Muscle layer of colon (tissue), 2 donors: ENCODE measurements at regions not wholly inside any gene's neighbourhood (a gene's known extent, or its start where the extent isn't known, plus 50 kb on each side); places are given as distances from the start of the nearest gene placed in this dataset.

Experiments used
- H3K27ac ChIP-seq: one replicate; pipeline ENCODE4 v1.7.0; 2013; ENCODE audit warnings: low read depth, mild to moderate bottlenecking, low read length, moderate library complexity
- H3K27me3 ChIP-seq, 2 donors: one replicate each; pipeline ENCODE4 v1.7.0; 2013; ENCODE audit warnings: low read length in 2 of 2, mild to moderate bottlenecking in 2 of 2; ENCODE audit not compliant: insufficient read depth in 2 of 2, control insufficient read depth in 1 of 2
- H3K36me3 ChIP-seq: one replicate; pipeline ENCODE4 v1.7.0; 2013; ENCODE audit warnings: mild to moderate bottlenecking, low read length; ENCODE audit not compliant: insufficient read depth
- H3K4me1 ChIP-seq: one replicate; pipeline ENCODE4 v1.7.0; 2013; ENCODE audit warnings: mild to moderate bottlenecking, low read length; ENCODE audit not compliant: insufficient read depth
- H3K4me3 ChIP-seq, 2 donors: one replicate each; pipeline ENCODE4 v1.7.0; 2013; ENCODE audit warnings: low read length in 2 of 2, low read depth in 1 of 2, mild to moderate bottlenecking in 1 of 2, moderate library complexity in 1 of 2
- H3K9ac ChIP-seq: one replicate; pipeline ENCODE4 v1.7.0; 2013; ENCODE audit warnings: low read length
- H3K9me3 ChIP-seq: one replicate; pipeline ENCODE4 v1.7.0; 2013; ENCODE audit warnings: mild to moderate bottlenecking, low read length
- donor health status: abdominal sarcoma.
- donor health status: Adenocarcinoma of cecum.

- H3K9me3 ChIP-seq = no peaks in the 10 kb centered on the region
- H3K36me3 ChIP-seq = no peaks in the 10 kb centered on the region
- no peak overlapping the region for H3K27ac ChIP-seq
- no peak overlapping the region for H3K9ac ChIP-seq
- H3K27me3 ChIP-seq = no peaks in the 10 kb centered on the region
- H3K4me1 ChIP-seq = peaks cover 7% of the 10 kb centered on the region
- H3K4me3 ChIP-seq = no peak overlapping the region
These were observed 177.1 kb upstream of the TET2 start for GRCh38 chr4:104969394-104970082.

DNA sequence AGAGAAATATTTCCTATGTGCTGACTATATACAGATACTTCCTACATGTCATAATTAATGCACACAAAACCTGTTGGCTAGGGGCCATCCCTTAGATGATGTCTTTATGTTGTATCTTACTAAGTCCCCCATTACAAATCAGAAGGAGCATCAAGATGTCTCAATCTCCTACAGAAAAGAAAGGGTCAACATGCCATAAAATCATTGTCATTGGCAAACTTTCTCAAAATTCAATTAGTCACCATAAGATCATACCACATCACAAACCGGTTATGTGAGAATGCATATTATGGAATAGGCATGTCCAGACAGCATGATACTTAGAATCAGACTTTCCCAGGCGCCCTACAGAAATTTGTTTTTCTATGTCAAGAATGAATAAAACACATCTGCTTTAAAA lies 175.2 kb upstream of the TET2 start:
- H3K9ac ChIP-seq = no peak overlapping the region
- no peaks in the 10 kb centered on the region for H3K36me3 ChIP-seq
- peaks cover 7% of the 10 kb centered on the region for H3K4me1 ChIP-seq
- H3K27me3 ChIP-seq = no peaks in the 10 kb centered on the region
- H3K27ac ChIP-seq = no peak overlapping the region
- H3K4me3 ChIP-seq = no peak overlapping the region
- no peaks in the 10 kb centered on the region for H3K9me3 ChIP-seq

DNA sequence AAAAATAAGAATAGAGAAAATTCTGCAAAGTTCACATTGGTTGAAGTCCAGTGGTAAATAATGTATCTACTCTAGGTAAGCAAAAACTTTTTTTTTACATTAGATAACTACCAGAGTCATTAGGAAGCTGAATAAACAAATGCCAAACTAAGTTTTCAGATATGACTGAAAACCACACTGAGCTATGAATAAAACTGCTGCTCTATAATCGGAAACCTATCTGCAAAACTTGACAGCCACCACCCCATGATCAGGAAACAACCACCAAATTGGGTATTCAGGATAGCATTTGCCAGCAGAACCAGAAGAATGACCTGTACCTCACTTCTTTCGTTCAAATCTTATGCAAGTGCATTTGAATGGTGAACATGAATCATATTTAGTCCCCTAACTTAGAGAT lies 173.0 kb upstream of the TET2 start:
- Histone ChIP-seq H3K27me3 (no peaks in the 10 kb centered on the region), H3K4me1 (peaks cover 7% of the 10 kb centered on the region), H3K9ac (no peak overlapping the region), H3K36me3 (no peaks in the 10 kb centered on the region), H3K9me3 (no peaks in the 10 kb centered on the region), H3K27ac (no peak overlapping the region), H3K4me3 (no peak overlapping the region)

DNA sequence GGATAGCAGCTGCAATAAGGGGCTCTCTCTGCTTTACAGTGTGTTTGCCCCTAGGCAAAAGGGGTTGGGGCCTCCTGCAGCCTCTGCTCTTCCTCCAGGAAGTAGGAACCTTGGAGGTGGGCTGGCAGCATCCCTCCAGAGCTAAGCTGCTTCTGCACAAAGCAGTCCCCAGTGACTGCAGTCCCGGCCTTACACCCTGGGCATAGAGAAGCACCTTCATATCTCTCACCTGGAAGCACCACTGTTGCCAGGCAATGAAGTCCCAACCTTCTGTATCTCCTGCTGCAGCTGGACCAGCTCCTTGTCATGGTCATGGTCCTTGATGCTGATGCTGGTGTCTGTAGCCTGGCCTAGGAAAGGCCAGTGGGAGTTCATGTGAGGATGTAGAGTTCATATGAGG lies 171.1 kb upstream of the TET2 start:
- Histone ChIP-seq H3K4me1 (peaks cover 7% of the 10 kb centered on the region), H3K27me3 (no peaks in the 10 kb centered on the region), H3K27ac (no peak overlapping the region), H3K4me3 (no peak overlapping the region), H3K9ac (no peak overlapping the region), H3K36me3 (no peaks in the 10 kb centered on the region), H3K9me3 (no peaks in the 10 kb centered on the region)

DNA sequence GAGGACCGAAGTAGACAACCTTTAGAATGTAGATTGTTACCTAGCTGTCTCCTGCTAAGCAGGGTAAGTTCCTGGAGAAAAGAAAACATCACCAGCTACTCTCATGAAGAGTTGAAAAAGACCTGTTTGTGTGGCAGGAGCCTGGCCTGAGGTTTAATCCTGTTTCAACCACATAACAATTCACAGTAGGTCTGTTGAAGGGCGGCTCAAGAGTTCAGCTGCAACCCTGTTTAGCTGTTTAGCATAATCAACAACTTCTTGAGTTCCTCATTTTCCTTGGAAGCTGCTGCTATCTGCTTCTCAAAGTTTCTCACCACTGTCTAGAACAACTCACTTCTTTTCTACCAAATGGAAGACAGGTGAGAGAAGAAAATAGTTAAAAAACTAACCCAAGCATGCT lies 170.4 kb upstream of the TET2 start:
- no peaks in the 10 kb centered on the region for H3K9me3 ChIP-seq

DNA sequence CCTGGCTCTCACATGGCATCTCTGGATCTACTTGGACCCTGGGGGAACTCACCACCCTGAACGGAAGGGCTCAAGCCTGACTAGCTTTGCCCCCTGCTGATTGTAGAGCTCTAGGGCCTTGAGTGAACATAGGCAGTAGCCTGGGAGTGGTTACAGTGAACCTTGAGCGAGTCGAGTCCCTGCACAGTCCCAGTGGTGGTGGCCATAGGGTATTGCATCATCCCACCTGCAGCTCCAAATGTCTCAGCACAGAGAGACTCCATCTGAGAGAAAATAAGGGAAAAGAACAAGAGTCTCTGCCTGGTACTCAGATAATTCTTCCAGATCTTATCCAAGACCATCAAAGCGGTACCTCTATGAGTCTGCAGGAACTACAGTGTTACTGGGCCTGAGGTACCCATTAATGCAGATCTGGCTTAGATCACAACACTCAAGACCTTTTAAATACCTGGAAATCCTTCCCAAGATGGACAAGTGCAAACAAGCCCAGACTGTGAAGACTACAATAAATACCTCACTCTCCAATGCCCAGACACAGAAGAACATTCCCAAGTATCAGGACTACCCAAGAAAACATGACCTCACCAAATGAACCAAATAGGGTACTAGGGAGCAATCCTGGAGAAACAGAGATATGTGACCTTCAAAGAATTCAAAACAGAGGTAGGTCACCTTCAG lies 167.5 kb upstream of the TET2 start:
- no peaks in the 10 kb centered on the region for H3K9me3 ChIP-seq

More for the DNA sequence above, 170.4 kb upstream of the TET2 start:
- H3K9ac ChIP-seq = no peak overlapping the region
- H3K27me3 ChIP-seq = no peaks in the 10 kb centered on the region
- H3K4me3 ChIP-seq = no peak overlapping the region
- peaks cover 7% of the 10 kb centered on the region for H3K4me1 ChIP-seq
- no peak overlapping the region for H3K27ac ChIP-seq
- no peaks in the 10 kb centered on the region for H3K36me3 ChIP-seq

GRCh38 chr4:104983615-104984179 lies 163.0 kb upstream of the TET2 start:
- Histone ChIP-seq H3K36me3 (no peaks in the 10 kb centered on the region), H3K4me3 (no peak overlapping the region), H3K27me3 (no peaks in the 10 kb centered on the region), H3K9me3 (no peaks in the 10 kb centered on the region), H3K9ac (no peak overlapping the region), H3K27ac (no peak overlapping the region), H3K4me1 (no peaks in the 10 kb centered on the region)

More for the DNA sequence above, 167.5 kb upstream of the TET2 start:
- Histone ChIP-seq H3K9ac (no peak overlapping the region), H3K27ac (no peak overlapping the region), H3K36me3 (no peaks in the 10 kb centered on the region), H3K4me3 (no peak overlapping the region), H3K4me1 (no peaks in the 10 kb centered on the region), H3K27me3 (no peaks in the 10 kb centered on the region)

- no peak overlapping the region for H3K4me3 ChIP-seq
- no peaks in the 10 kb centered on the region for H3K27me3 ChIP-seq
- H3K9ac ChIP-seq = no peak overlapping the region
- H3K36me3 ChIP-seq = no peaks in the 10 kb centered on the region
- H3K9me3 ChIP-seq = no peaks in the 10 kb centered on the region
- H3K27ac ChIP-seq = no peak overlapping the region
- H3K4me1 ChIP-seq = no peaks in the 10 kb centered on the region
These were observed 160.4 kb upstream of the TET2 start for GRCh38 chr4:104986306-104986705.

- Histone ChIP-seq H3K27ac (no peak overlapping the region), H3K9me3 (no peaks in the 10 kb centered on the region), H3K4me1 (no peaks in the 10 kb centered on the region), H3K36me3 (no peaks in the 10 kb centered on the region), H3K4me3 (no peak overlapping the region), H3K9ac (no peak overlapping the region), H3K27me3 (no peaks in the 10 kb centered on the region)
These were observed 157.3 kb upstream of the TET2 start for GRCh38 chr4:104989371-104989770.

DNA sequence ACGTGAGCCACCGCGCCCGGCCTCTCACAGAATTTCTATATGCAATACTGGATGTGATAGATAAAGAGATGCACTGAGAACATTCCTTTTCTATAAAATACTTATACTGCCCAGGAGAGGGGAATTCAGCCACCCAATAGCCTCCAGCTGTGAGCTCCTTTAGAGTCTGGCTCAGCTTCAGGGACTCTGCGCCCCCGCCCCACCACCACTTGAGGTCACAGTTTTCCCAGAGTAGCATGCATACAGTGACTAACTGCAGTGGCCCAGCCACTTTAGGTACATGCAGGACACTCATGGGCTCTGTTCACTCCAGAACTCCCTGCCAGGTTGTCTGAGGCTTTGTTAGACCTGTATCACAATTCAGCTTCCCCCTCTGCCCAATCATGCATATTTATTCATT lies 144.4 kb upstream of the TET2 start:
- no peaks in the 10 kb centered on the region for H3K9me3 ChIP-seq
- no peaks in the 10 kb centered on the region for H3K36me3 ChIP-seq
- H3K27ac ChIP-seq = no peak overlapping the region
- no peak overlapping the region for H3K9ac ChIP-seq
- no peaks in the 10 kb centered on the region for H3K27me3 ChIP-seq
- H3K4me1 ChIP-seq = no peaks in the 10 kb centered on the region
- no peak overlapping the region for H3K4me3 ChIP-seq

- H3K9ac ChIP-seq = no peak overlapping the region
- H3K27me3 ChIP-seq = no peaks in the 10 kb centered on the region
- H3K27ac ChIP-seq = no peak overlapping the region
- H3K4me3 ChIP-seq = no peak overlapping the region
- no peaks in the 10 kb centered on the region for H3K36me3 ChIP-seq
- H3K4me1 ChIP-seq = no peaks in the 10 kb centered on the region
- no peaks in the 10 kb centered on the region for H3K9me3 ChIP-seq
These were observed 132.4 kb upstream of the TET2 start for GRCh38 chr4:105014234-105014633.

DNA sequence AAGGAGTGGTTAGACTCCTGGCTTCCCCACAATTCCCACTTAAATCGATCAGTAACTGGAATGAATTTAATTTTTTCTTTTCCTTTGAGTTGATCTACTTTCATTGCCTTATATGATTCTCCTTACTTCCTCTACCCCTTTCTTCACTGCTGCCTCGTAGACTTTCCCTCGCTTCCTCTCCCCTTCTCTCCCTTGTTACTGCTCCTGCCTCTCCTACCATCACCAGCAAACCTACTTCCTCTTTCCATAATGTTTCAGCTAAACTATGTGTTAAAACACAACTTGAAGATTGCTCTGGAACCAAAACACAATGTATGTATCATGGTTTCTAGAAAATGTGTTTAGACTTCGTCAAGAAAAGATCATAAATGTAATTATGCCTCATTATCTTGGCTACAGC lies 132.0 kb upstream of the TET2 start:
- H3K27ac ChIP-seq = no peak overlapping the region
- H3K4me3 ChIP-seq = no peak overlapping the region
- H3K9me3 ChIP-seq = no peaks in the 10 kb centered on the region
- H3K36me3 ChIP-seq = no peaks in the 10 kb centered on the region
- H3K27me3 ChIP-seq = no peaks in the 10 kb centered on the region
- H3K9ac ChIP-seq = no peak overlapping the region
- no peaks in the 10 kb centered on the region for H3K4me1 ChIP-seq
